ENCODE measurements at regions not wholly inside any gene's neighbourhood (a gene's known extent, or its start where the extent isn't known, plus 50 kb on each side); places are given as distances from the start of the nearest gene placed in this dataset.

- WGBS, 2 donors = 76 to 80% methylated on average over 10 of the region's 10 CpGs
- DNase-seq (ENCODE audit: low spot score in 2 of 2) = no peak
- intact Hi-C loops (cut with DNase I; ENCODE audit: low total_unique reads) = no loop called here
- no peak for TF ChIP-seq POLR2A (IDR thresholded peaks at IDR 0.05)
- TF ChIP-seq, protein P1, sequence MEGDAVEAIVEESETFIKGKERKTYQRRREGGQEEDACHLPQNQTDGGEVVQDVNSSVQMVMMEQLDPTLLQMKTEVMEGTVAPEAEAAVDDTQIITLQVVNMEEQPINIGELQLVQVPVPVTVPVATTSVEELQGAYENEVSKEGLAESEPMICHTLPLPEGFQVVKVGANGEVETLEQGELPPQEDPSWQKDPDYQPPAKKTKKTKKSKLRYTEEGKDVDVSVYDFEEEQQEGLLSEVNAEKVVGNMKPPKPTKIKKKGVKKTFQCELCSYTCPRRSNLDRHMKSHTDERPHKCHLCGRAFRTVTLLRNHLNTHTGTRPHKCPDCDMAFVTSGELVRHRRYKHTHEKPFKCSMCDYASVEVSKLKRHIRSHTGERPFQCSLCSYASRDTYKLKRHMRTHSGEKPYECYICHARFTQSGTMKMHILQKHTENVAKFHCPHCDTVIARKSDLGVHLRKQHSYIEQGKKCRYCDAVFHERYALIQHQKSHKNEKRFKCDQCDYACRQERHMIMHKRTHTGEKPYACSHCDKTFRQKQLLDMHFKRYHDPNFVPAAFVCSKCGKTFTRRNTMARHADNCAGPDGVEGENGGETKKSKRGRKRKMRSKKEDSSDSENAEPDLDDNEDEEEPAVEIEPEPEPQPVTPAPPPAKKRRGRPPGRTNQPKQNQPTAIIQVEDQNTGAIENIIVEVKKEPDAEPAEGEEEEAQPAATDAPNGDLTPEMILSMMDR (IDR thresholded peaks at IDR 0.05) = no peak
- no peak overlapping the region for H3K4me3 ChIP-seq (ENCODE audit: low read depth, poor library complexity, severe bottlenecking)
Observed at GRCh38 chr10:28810057-28810870, 132.9 kb downstream of the BAMBI start.

- H3K4me3 ChIP-seq (ENCODE audit: low read depth, poor library complexity, severe bottlenecking) = no peak overlapping the region
- no peak for DNase-seq (ENCODE audit: low spot score in 2 of 2)
- 80 to 85% methylated on average over 9 of the region's 9 CpGs for WGBS, 2 donors
- TF ChIP-seq POLR2A (IDR thresholded peaks at IDR 0.05) = no peak
- TF ChIP-seq, protein P1 (IDR thresholded peaks at IDR 0.05) = no peak
- intact Hi-C loops (cut with DNase I; ENCODE audit: low total_unique reads) = no loop called here
Observed at GRCh38 chr10:28811639-28812349, 134.5 kb downstream of the BAMBI start.

- H3K4me3 ChIP-seq (ENCODE audit: low read depth, poor library complexity, severe bottlenecking) = no peak overlapping the region
- WGBS, 2 donors = 66 to 71% methylated on average over 11 of the region's 11 CpGs
- DNase-seq (ENCODE audit: low spot score in 2 of 2) = no peak
- no peak for TF ChIP-seq POLR2A (IDR thresholded peaks at IDR 0.05)
- TF ChIP-seq, protein P1 (IDR thresholded peaks at IDR 0.05) = no peak
- intact Hi-C loops (cut with DNase I; ENCODE audit: low total_unique reads) = no loop called here
Observed at GRCh38 chr10:28812384-28813372, 135.4 kb downstream of the BAMBI start.

- no peak for DNase-seq (ENCODE audit: low spot score in 2 of 2)
- intact Hi-C loops (cut with DNase I; ENCODE audit: low total_unique reads) = no loop called here
- no peak overlapping the region for H3K4me3 ChIP-seq (ENCODE audit: low read depth, poor library complexity, severe bottlenecking)
- WGBS, 2 donors = 96 to 98% methylated on average over 33 to 37 of the region's 37 CpGs
- no peak for TF ChIP-seq POLR2A (IDR thresholded peaks at IDR 0.05)
- TF ChIP-seq, protein P1 (IDR thresholded peaks at IDR 0.05) = no peak
Observed at GRCh38 chr10:28815681-28816080, 138.4 kb downstream of the BAMBI start.

GRCh38 chr10:28822719-28823464 lies 145.6 kb downstream of the BAMBI start:
- WGBS, 2 donors = 55% methylated on average over 12 of the region's 12 CpGs
- no peak overlapping the region for H3K4me3 ChIP-seq (ENCODE audit: low read depth, poor library complexity, severe bottlenecking)
- intact Hi-C loops (cut with DNase I; ENCODE audit: low total_unique reads) = no loop called here
- TF ChIP-seq, protein P1 (IDR thresholded peaks at IDR 0.05) = no peak
- no peak for TF ChIP-seq POLR2A (IDR thresholded peaks at IDR 0.05)
- DNase-seq (ENCODE audit: low spot score in 2 of 2) = no peak

All from lower leg skin (tissue), 4 donors.